H1 (cell line): ENCODE measurements at regions not wholly inside any gene's neighbourhood (a gene's known extent, or its start where the extent isn't known, plus 50 kb on each side); places are given as distances from the start of the nearest gene placed in this dataset.

Experiments
- CHD1 ChIP-seq: IDR thresholded peaks from 2 replicates; pipeline ENCODE4 v1.6.1; 2012; ENCODE audit warnings: low read depth, low read length, improper control_type of control experiment
- CTBP2 ChIP-seq: IDR thresholded peaks from 2 replicates; pipeline ENCODE4 v1.7.0; 2011; ENCODE audit warnings: borderline replicate concordance, mild to moderate bottlenecking, moderate library complexity, mixed read lengths, low read length; ENCODE audit not compliant: insufficient read depth, insufficient read length
- FOSL1 ChIP-seq: IDR thresholded peaks from 2 replicates; pipeline ENCODE4 v1.6.1; 2011; ENCODE audit warnings: mild to moderate bottlenecking, low read depth, low read length, moderate library complexity; ENCODE audit not compliant: insufficient read depth
- RXRA ChIP-seq: IDR thresholded peaks from 2 replicates; pipeline ENCODE4 v1.6.1; 2011; ENCODE audit warnings: low read depth, mild to moderate bottlenecking, low read length, moderate library complexity; ENCODE audit not compliant: insufficient read depth
- TBP ChIP-seq: IDR thresholded peaks from 2 replicates; pipeline ENCODE4 v1.6.1; 2011; ENCODE audit warnings: low read depth, low read length, improper control_type of control experiment
- YY1 ChIP-seq: IDR thresholded peaks from 2 replicates; pipeline ENCODE4 v1.6.1; 2011; ENCODE audit warnings: low read depth, mild to moderate bottlenecking, low read length

- TF ChIP-seq CHD1 (no peak), RXRA (no peak), TBP (no peak), YY1 (peak; percentile 94), CTBP2 (no peak), FOSL1 (no peak)
These were observed 384.9 kb downstream of the HLX start (continued) for GRCh38 chr1:221263831-221264767.
